GM19239 (cell line): ENCODE measurements at regions not wholly inside any gene's neighbourhood (a gene's known extent, or its start where the extent isn't known, plus 50 kb on each side); places are given as distances from the start of the nearest gene placed in this dataset.
"Not testable (repeated sequence)": the region's sequence is repeated elsewhere in the genome, so short reads cannot be mapped to it uniquely, and the experiment has no call there.

Source experiments
- DNase-seq: peaks from one replicate; pipeline ENCODE4 v3.0.0; 2011; ENCODE audit warnings: low spot score; ENCODE audit not compliant: insufficient read length
- FAIRE-seq: peaks from 2 replicates; lab custom pipeline; 2011; peaks lifted over from hg19 to GRCh38; lab: Jason Lieb, UNC

DNA sequence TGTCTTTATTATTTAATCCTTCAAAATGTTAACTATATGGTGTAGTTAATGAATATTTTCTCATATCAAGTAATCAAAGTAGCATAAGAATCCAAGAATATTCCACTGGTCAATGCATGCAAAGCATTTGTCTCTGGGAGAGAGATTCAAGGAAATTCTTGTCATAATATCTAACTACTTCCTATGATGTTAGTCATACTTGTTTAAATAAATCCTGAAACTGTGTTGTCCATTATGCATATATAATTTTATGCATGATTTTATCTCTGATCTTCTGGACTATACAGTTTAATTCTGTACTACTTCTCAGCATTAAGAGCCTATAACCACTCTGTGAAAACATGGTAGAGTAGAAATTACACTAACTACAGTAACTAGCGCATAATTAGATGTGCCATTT is 388.3 kb downstream of the NR4A2 start:
- FAIRE-seq (no peak), DNase-seq (no peak)

DNA sequence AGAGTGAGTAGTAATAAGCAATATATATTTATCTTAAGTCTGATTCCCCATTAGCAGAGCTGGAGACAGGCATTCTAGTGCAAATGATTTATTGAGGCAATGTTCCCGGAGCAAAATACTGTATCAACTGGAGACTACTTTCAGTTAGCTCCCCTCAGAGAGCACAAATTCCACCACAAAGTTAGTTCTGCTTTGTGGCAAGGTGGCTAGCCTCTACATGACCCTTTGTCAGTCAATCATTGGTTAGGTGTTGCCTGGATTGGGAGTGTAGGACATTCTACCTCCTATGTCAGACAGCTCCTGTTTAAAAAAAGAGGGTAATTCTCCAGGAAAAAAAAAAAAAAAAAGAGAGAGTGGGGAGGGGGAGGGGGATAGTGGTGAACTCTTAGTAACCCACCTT is 402.2 kb downstream of the NR4A2 start:
- no peak for DNase-seq
- FAIRE-seq = no peak

DNA sequence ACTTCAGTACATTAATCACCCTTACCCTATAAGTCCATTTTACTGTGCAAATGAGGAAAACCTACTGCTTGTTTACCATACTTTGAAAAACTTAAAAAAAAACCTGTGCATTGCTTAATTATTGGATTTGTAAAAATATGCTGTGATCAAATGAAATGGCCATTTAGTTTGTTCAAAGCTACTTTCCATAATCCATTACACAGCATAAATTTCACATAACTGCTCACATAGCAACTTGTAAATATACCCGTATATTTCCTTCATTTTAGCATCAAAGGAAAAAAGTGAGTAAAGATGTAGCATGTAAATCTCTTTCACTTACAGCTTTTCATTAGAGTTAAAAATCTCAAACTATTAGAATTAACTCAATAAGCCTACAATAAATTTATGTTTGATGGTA is 415.1 kb downstream of the NR4A2 start:
- DNase-seq (no peak), FAIRE-seq (no peak)

DNA sequence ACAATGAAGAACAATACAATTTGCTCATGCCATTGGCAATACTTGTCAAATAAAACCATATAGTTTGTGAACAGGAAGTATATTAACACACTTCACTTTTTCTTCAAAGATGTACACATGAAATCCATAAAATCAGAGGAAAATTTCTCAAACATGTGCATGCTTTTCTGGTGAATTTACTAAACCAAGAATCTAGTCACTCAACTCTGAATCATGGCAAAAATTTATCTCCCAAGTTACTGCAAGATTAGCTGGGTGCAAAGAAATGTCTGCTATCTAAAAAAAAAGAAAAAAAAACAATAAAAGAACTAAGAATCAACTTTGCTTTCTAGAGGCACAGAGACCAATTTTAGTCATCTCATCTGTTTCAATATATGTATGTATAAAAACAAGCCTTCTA is 419.2 kb downstream of the NR4A2 start:
- FAIRE-seq (no peak), DNase-seq (no peak)

DNA sequence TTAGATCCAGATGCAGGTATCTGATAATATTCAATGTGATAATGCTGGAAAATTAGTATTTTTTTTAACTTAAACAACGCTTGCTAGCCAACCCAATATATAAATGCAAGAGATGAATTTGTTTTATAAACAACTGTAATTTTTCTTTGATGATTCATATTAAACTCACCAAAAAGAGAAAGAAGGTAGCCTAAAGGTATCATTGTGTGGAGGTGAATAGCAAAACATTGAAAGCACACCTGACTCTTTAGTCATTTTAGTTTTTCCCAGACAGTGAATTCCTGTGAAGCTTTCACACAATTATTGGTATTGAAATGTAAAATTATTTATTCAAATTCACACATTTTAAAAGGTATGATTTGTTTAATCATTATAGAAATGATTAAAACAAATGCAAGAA is 424.0 kb downstream of the NR4A2 start:
- DNase-seq (no peak), FAIRE-seq (no peak)

DNA sequence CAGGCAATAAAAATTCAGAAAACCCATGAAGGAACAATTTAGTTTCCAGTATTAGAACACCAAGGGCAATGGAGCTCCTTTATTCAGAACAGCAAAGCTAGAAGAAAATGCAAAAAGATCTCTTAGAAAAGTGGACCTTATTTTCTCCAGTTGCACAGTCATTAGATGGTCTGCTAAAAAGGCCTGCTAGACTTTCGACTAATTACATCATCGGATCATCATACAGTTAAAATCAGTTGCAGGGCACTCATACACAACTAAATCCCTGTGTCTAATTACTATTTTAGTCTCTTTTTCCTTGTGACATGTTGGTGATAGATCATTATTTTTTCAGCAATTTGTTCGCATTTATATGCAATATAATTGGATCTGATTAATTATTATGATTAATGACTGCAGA is 425.3 kb downstream of the NR4A2 start:
- FAIRE-seq (no peak), DNase-seq (no peak)

DNA sequence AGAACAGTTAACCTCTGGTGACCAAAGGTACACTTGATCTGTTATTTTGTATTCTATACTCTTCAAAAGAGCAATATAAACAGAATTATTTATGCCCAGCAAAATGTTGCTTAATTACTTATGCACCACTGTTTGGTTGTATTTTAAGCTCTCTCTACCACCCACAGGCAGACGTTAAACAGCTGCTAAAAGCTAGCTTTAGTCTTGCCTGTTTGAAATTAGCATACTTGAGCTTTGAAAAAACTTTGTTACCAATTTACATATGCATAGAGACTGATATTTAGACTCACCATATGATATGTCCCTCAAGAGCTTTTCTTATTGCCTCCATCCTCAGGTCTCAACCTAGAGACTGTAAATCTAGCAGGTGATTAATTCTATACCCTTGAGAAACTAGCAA is 426.9 kb downstream of the NR4A2 start:
- FAIRE-seq = no peak

DNA sequence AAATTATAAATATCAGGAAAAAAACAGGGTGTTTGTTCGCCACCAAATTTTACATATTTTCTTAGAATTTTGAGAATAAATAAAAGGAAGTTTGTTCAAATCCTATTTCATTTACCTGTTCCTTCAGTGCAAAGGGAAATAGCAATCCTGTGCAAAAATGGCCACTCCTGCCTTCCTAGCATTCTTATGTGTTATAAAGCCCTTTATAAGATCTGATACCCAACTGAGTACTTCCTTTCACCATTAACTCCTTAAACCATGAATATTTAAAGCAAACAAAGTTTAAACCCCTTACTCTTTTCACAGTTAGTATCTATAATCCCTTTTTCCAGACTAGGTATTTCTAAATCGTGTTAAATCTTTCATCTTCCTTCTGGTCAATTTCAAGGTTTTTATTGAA is 427.8 kb downstream of the NR4A2 start:
- no peak for FAIRE-seq
- no peak for DNase-seq

More for the DNA sequence above, 426.9 kb downstream of the NR4A2 start:
- DNase-seq = no peak

DNA sequence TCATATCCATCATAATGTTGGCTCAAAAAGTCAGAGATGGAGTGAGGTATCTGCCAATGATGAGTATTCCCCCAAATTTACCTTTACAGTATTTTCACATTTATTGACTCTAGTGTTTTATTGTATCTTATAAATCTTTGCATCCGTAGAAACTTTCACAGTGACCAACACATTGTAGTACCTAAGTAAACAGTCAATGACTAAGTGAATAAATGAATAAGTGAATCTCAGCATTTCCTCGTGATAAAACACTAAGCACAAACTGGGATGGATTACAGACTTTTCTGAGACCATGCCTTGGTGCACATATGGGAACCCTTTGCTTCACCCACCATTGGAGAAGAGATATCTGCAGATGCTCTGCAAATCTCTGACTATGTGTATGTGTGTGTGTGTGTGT is 429.9 kb downstream of the NR4A2 start:
- DNase-seq = no peak
- FAIRE-seq = no peak

DNA sequence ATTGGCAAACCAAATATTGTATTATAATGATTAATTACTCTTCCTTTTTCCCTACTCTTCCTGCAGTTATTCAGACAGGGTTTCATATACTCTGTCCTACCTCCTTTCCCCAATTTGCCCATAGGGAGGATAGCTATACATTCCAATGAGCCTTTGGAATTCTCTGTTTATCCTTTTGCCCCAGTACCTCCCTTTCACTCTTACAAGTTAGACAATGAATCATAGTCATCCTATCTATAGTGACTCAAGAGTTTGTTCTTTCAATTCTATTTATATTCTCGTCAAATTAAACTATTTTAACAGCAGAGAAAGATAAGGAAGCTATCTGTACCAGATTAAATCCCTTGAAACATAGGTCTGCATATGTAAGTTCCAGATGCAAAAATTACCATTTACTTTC is 437.5 kb downstream of the NR4A2 start:
- DNase-seq (no peak), FAIRE-seq (no peak)

DNA sequence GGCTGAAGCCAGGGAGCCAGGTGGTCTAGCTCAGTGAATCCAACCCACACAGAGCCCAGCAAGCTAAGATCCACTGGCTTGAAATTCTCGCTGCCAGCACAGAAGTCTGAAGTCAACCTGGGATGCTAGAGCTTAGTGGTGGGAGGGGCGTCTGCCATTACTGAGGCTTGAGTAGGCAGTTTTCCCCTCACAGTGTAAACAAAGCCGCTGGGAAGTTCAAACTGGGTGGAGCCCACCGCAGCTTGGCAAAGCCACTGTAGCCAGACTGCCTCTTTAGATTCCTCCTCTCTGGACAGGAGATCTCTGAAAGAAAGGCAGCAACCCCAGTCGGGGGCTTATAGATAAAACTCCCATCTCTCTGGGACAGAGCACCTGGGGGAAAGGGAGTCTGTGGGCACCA is 452.1 kb downstream of the NR4A2 start:
- not testable (repeated sequence) for FAIRE-seq, DNase-seq

DNA sequence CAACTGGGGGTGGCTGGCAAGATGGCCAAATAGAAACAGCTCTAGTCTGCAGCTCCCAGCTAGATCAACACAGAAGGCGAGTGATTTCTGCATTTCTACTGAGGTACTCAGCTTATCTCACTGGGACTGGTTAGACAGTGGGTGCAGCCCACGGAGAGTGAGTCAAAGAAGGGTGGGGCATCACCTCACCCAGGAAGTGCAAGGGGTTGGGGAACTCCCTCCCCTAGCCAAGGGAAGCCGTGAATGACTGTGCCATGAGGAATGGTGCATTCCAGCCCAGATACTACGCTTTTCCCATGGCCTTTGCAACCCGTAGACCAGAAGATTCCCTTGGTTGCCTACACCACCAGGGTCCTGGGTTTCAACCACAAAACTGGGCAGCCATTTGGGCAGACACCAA is 452.6 kb downstream of the NR4A2 start:
- FAIRE-seq, DNase-seq: not testable (repeated sequence)

DNA sequence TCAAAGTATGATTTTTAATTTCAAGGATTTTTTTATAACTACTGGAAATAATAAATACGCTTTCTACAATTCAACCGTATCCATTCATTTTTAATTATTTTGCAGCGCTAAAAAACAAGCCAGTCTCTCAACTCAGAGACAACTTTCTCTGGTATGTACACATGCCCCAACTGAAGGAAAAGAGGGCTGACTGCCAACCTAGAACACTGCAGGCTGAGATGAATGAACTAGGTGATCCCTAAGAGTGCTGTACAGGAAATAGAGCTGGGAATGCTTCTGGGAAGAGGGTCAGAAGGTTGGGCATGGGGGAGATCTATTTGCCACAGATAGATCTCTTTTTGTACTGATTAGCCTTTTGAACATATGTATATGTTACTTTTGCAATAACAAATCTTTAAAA is 460.1 kb downstream of the NR4A2 start:
- no peak for FAIRE-seq

DNA sequence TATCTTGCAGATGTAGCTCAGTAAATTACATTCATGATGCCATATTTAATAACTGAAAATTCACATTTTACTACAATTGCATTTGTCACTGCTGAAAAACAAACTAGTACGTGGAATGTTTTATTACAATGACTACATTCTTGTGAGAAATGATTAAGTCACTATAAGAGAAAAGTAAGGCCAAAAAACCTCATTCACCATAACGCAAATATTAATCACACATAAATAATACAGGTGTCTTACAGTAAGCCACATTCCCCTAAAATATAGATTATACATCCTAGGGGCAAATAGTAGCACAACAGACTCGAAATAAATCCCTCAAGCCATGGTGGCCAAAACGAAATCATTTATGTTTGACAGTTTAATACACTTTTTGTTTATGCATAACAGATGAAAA is 460.6 kb downstream of the NR4A2 start:
- no peak for DNase-seq
- FAIRE-seq = no peak

More for the DNA sequence above, 460.1 kb downstream of the NR4A2 start:
- no peak for DNase-seq

DNA sequence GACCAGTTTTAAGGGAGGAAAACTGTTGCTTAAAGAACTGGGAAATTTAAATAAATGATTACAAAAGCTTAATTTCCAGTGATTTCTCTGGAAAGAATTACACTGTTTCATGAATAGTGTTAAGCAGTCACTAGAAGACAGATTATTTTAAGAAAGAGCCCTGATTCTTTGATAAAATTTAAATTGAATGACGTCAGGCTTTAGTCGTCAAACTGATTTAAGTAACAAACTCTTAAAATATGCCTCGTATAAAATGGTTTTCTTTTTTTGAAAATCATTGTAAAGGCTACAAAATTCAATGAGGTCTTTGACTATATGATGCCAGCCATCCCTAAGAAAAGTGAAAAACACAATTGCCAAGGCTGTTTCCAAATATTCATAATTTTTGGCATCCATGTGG is 465.0 kb downstream of the NR4A2 start:
- DNase-seq = no peak
- no peak for FAIRE-seq

DNA sequence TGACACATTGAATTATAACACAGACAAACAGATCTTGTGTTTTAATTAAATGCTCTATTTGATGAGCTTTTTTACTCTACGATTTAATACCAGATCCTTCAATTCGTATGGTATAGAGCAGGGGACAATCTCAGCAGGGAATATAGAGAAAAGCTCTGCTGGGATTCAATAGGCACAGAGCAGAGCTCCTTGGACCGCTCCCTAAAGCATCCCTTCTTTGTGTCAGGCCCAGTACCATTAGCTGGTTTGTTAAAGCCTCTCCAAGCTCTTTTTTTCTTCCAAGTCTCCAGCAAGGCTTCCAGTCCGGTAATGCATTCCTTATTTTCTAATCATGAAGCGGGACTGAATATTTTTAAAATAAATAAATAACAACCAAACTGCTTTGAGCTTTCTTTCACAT is 466.0 kb downstream of the NR4A2 start:
- FAIRE-seq = no peak
- no peak for DNase-seq

DNA sequence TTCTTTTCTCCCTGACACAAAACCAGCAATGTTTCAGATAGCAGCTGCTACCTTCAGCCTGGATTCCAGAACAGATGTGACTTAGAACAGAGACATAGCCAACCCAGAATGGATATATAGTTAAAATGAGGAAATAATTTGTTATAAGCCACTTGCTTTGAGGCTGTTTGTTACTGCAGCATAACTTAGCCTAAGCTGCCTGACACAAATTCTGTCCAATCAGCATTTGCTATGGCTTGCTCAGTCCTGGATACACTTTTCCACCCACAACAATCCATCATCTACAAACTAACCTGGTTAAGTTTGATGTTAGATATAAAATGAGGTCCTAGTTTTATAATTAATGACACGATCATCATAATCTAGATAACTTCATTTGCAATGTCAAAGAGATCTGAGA is 480.4 kb downstream of the NR4A2 start:
- DNase-seq = no peak
- FAIRE-seq = no peak

DNA sequence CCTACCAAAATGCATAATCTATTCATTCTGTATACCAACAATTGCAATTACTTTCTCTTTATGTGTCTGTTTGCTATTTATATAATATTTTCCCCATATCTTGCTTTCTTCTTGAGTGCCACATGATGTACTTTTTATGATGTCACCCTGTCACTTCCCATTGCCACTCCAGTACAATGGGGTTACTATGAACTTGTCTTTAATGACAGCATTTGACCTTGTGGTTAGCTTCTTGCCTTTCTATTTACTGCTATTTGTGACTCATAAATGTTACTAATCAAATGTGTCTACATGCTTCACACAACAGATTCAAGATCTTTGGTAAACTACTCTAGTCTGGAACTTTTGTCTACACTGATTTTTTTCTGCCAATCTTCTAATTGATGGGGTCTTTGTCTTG is 486.3 kb downstream of the NR4A2 start:
- DNase-seq = no peak
- no peak for FAIRE-seq

DNA sequence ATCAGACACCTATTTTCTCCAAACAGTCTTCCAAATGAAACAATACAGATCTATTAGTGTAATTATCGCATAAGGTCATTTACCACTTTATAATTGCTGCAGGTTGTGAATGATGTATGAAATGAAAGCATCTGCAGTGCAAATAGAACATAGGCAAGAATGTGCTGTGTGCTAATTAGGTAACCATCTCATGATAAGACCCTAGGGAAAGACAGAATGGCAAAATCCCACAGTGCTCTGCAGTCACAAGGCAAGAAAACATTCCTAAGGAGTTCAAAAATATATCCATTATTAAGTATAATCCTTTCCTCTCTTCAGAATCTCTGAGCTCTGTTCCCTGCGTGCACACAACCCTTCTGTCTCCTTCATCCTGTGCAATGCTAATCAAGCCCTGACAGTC is 488.1 kb downstream of the NR4A2 start:
- FAIRE-seq (no peak), DNase-seq (no peak)

DNA sequence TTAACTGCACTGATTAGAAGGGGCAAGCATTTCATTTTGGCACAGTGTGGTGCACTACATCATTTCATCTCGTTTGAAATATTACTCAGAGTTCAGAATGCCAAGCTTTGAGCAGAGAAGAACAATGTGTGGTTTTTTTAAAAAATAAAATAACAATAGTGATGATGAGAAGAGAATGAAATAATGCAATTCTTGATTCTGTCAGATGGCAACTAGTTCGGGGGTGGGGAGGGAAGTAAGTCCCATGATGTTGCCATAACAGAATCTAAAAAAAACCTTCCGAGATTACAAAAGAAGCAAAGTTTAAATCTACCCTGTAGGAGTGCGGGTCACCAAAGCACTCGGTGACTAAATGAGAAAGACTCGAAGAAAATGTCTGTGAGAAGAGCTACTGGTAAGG is 490.4 kb downstream of the NR4A2 start:
- FAIRE-seq = no peak
- no peak for DNase-seq

DNA sequence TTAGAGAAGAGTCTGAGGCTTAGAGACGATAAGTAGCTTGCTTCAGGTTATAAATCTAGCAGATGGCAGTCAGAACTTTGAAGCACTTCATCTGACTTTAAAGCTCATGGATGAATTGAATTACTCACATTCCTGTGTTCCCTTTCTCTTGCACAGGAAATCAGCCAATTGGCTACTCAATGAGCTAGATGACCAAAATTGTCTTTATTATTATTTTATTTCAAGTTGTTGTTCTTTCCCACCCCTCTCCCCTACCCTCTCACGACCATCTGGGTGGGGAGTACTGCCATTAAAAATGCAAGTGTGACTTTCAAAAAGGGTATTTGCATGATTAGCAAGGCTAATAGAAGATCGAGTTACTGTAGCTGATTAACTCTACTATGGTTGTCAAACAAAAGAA is 491.1 kb downstream of the NR4A2 start:
- no peak for DNase-seq
- FAIRE-seq = no peak

DNA sequence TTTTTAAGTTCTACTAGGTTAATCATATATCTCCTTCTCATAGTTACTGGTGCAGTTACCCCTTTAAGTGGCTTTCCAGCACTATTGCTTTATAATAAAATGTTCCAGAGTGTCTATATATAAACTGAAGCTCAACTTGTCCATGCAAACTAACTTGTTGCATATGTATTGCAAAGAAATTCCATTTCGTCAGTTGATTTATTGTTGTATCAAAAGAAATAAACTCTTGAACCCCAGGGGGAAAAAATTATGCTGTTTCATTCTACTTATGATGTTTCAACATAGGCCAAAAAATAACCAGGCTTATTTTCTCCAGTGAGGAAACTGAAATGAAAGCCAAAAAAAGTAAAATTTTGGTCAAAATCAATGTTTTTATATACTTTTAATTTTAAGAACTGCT is 491.9 kb downstream of the NR4A2 start:
- FAIRE-seq (no peak), DNase-seq (no peak)

DNA sequence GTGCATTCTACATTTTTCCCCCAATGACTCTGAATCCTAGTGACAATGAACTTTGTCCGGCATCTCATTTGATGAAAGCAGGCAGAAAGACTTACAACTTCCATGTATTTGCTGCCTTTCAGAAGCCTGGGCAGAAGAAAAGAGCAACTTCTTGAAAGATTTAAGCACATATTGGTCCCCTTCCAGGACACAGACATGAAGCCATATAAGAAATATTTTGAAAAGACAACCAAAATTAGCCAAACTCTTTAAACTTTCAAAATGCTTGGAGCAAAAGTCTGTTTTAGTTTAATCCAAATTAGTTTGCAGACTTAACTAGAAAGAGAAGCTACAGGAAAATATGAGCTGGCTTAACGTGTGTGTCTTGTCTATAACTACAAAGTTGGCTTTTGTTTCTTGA is 492.5 kb downstream of the NR4A2 start:
- FAIRE-seq (no peak), DNase-seq (no peak)
